ENCODE measurements at regions not wholly inside any gene's neighbourhood (a gene's known extent, or its start where the extent isn't known, plus 50 kb on each side); places are given as distances from the start of the nearest gene placed in this dataset.
A peak's percentile ranks its signal among the peaks of the same experiment; 100 is the strongest.

GRCh38 chr7:18288322-18289037 is 207.1 kb upstream of the HDAC9 start:
- CTCF ChIA-PET = no interaction called here
- H2AFZ ChIP-seq (ENCODE audit: low read depth, low read length) = no peak overlapping the region
- dilution Hi-C loops (cut with MboI; ENCODE audit: extremely low pct_ligation_motif_present, low sequenced_read_pairs) = no loop called here
- H3K79me2 ChIP-seq (ENCODE audit: control insufficient read depth, insufficient read depth, low read length) = no peaks in the 10 kb centered on the region
- H3K36me3 ChIP-seq (ENCODE audit: control insufficient read depth in 2 of 2, extremely low read depth in 1 of 2, insufficient read depth in 2 of 2, low read length in 2 of 2) = no peaks in the 10 kb centered on the region
- no peak overlapping the region for H3K9ac ChIP-seq (replicated peaks; ENCODE audit: extremely low read depth, insufficient read depth, low read length)
- H3K27me3 ChIP-seq (ENCODE audit: control insufficient read depth in 2 of 2, insufficient read depth in 2 of 2, low read length in 2 of 2) = no peaks in the 10 kb centered on the region
- H3K9me3 ChIP-seq (replicated peaks; ENCODE audit: control insufficient read depth, insufficient read depth, low read length) = no peaks in the 10 kb centered on the region
- H3K4me3 ChIP-seq (replicated peaks in 1 of 3; ENCODE audit: insufficient read depth in 1 of 3, low read depth in 1 of 3, low read length in 3 of 3) = no peak overlapping the region
- POLR2A ChIA-PET = no interaction called here
- no peak overlapping the region for H3K4me2 ChIP-seq (ENCODE audit: insufficient read depth, low read length)
- TF ChIP-seq, protein P1, sequence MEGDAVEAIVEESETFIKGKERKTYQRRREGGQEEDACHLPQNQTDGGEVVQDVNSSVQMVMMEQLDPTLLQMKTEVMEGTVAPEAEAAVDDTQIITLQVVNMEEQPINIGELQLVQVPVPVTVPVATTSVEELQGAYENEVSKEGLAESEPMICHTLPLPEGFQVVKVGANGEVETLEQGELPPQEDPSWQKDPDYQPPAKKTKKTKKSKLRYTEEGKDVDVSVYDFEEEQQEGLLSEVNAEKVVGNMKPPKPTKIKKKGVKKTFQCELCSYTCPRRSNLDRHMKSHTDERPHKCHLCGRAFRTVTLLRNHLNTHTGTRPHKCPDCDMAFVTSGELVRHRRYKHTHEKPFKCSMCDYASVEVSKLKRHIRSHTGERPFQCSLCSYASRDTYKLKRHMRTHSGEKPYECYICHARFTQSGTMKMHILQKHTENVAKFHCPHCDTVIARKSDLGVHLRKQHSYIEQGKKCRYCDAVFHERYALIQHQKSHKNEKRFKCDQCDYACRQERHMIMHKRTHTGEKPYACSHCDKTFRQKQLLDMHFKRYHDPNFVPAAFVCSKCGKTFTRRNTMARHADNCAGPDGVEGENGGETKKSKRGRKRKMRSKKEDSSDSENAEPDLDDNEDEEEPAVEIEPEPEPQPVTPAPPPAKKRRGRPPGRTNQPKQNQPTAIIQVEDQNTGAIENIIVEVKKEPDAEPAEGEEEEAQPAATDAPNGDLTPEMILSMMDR (IDR thresholded peaks at IDR 0.05; ENCODE audit: extremely low read depth in 1 of 2, insufficient read depth in 1 of 2, low read depth in 1 of 2, low read length in 2 of 2) = no peak
- H3K9me1 ChIP-seq (replicated peaks; ENCODE audit: control insufficient read depth, extremely low read depth, insufficient read depth, low read length) = no peaks in the 10 kb centered on the region
- DNase-seq (ENCODE audit: low read depth, low spot score) (no peak), FAIRE-seq (no peak)
- intact Hi-C loops (cut with micrococcal nuclease) = no loop called here
- no peaks in the 10 kb centered on the region for H3K4me1 ChIP-seq (ENCODE audit: control insufficient read depth, extremely low read depth, insufficient read depth, low read length)
- H3K27ac ChIP-seq (ENCODE audit: insufficient read depth, low read depth, low read length) = no peak overlapping the region
- no TSS peak for BruUV-seq (replicated peaks)
- no peaks in the 10 kb centered on the region for H4K20me1 ChIP-seq (replicated peaks; ENCODE audit: control insufficient read depth, extremely low read depth, insufficient read depth, low read length)

- Histone ChIP-seq H2AFZ (ENCODE audit: low read depth, low read length) (no peak overlapping the region), H3K27me3 (ENCODE audit: control insufficient read depth in 2 of 2, insufficient read depth in 2 of 2, low read length in 2 of 2) (no peaks in the 10 kb centered on the region), H3K9ac (replicated peaks; ENCODE audit: extremely low read depth, insufficient read depth, low read length) (no peak overlapping the region), H3K4me1 (ENCODE audit: control insufficient read depth, extremely low read depth, insufficient read depth, low read length) (no peaks in the 10 kb centered on the region), H3K36me3 (ENCODE audit: control insufficient read depth in 2 of 2, extremely low read depth in 1 of 2, insufficient read depth in 2 of 2, low read length in 2 of 2) (no peaks in the 10 kb centered on the region), H3K9me1 (replicated peaks; ENCODE audit: control insufficient read depth, extremely low read depth, insufficient read depth, low read length) (no peaks in the 10 kb centered on the region), H3K27ac (ENCODE audit: insufficient read depth, low read depth, low read length) (no peak overlapping the region), H3K4me2 (ENCODE audit: insufficient read depth, low read length) (no peak overlapping the region), H3K4me3 (replicated peaks in 1 of 3; ENCODE audit: insufficient read depth in 1 of 3, low read depth in 1 of 3, low read length in 3 of 3) (no peak overlapping the region), H3K79me2 (ENCODE audit: control insufficient read depth, insufficient read depth, low read length) (no peaks in the 10 kb centered on the region), H3K9me3 (replicated peaks; ENCODE audit: control insufficient read depth, insufficient read depth, low read length) (no peaks in the 10 kb centered on the region), H4K20me1 (replicated peaks; ENCODE audit: control insufficient read depth, extremely low read depth, insufficient read depth, low read length) (no peaks in the 10 kb centered on the region)
- no TSS peak for BruUV-seq (replicated peaks)
- intact Hi-C loops (cut with micrococcal nuclease) (no loop called here), dilution Hi-C loops (cut with MboI; ENCODE audit: extremely low pct_ligation_motif_present, low sequenced_read_pairs) (no loop called here)
- TF ChIP-seq POLR2AphosphoS5 (IDR thresholded peaks at IDR 0.05; ENCODE audit: insufficient read depth, low read depth, low read length) = no peak
- no peak for TF ChIP-seq FOS (IDR thresholded peaks at IDR 0.05; ENCODE audit: borderline replicate concordance, insufficient read depth, low read length)
- no peak for TF ChIP-seq MAX (IDR thresholded peaks at IDR 0.05; ENCODE audit: insufficient read depth, insufficient read length)
- no peak for TF ChIP-seq POLR2A (IDR thresholded peaks at IDR 0.05; ENCODE audit: low read depth, low read length)
- TF ChIP-seq MYC (IDR thresholded peaks at IDR 0.05; ENCODE audit: low read depth, low read length) = no peak
- no peak for TF ChIP-seq JUN (IDR thresholded peaks at IDR 0.05; ENCODE audit: borderline replicate concordance, insufficient read depth, insufficient read length, low read depth)
- TF ChIP-seq GATA2 (IDR thresholded peaks at IDR 0.05; ENCODE audit: insufficient read depth, insufficient read length, low read depth, low read length) = no peak
- TF ChIP-seq, protein P1 (IDR thresholded peaks at IDR 0.05; ENCODE audit: extremely low read depth in 1 of 2, insufficient read depth in 1 of 2, low read depth in 1 of 2, low read length in 2 of 2) = no peak
- TF ChIP-seq EZH2 (IDR thresholded peaks at IDR 0.05; ENCODE audit: borderline replicate concordance, low read depth, low read length, severe bottlenecking) = no peak
- peak; percentile 36 for DNase-seq (ENCODE audit: low read depth, low spot score)
- ChIA-PET CTCF (interaction anchor here (0.8 to 1.5 kb wide), 5 partner anchors 9 to 520 kb away, joined by 3 to 4 read pairs (median 3); no protein-coding TSS in a partner anchor), POLR2A (no interaction called here)
- FAIRE-seq = no peak
Observed at GRCh38 chr7:18289788-18290187, 205.8 kb upstream of the HDAC9 start.

Data from endothelial cell of umbilical vein (primary cell).